GM18873 (cell line): ENCODE measurements at regions not wholly inside any gene's neighbourhood (a gene's known extent, or its start where the extent isn't known, plus 50 kb on each side); places are given as distances from the start of the nearest gene placed in this dataset.
"Not testable (repeated sequence)": the region's sequence is repeated elsewhere in the genome, so short reads cannot be mapped to it uniquely, and the experiment has no call there.

Source experiments
- ATAC-seq: cut with Tn5 transposase; IDR thresholded peaks from one replicate; pipeline ENCODE4 v1.9.1; 2021; ENCODE audit warnings: mild to moderate bottlenecking, moderate library complexity, moderate number of reproducible peaks; ENCODE audit not compliant: unreplicated experiment, low FRiP score

GRCh38 chr5:154565123-154565522 is 87.1 kb upstream of the HAND1 start:
- ATAC-seq, result no peak

GRCh38 chr5:154562244-154562880 is 84.3 kb upstream of the HAND1 start:
- ATAC-seq, result no peak

GRCh38 chr5:154559398-154560276 is 81.6 kb upstream of the HAND1 start:
- ATAC-seq, result no peak

GRCh38 chr5:154557548-154557947 is 79.5 kb upstream of the HAND1 start:
- ATAC-seq, result no peak

GRCh38 chr5:154547551-154547950 is 69.5 kb upstream of the HAND1 start:
- ATAC-seq, result no peak

GRCh38 chr5:154546719-154547118 is 68.7 kb upstream of the HAND1 start:
- ATAC-seq, result no peak

GRCh38 chr5:154544646-154545045 is 66.6 kb upstream of the HAND1 start:
- no peak for ATAC-seq

- ATAC-seq, result no peak
Measured at GRCh38 chr5:154543380-154543779, 65.4 kb upstream of the HAND1 start.

GRCh38 chr5:154542581-154542980 is 64.6 kb upstream of the HAND1 start:
- ATAC-seq, result no peak

- ATAC-seq, result no peak
Measured at GRCh38 chr5:154542000-154542399, 64.0 kb upstream of the HAND1 start.

GRCh38 chr5:154541553-154541952 is 63.5 kb upstream of the HAND1 start:
- no peak for ATAC-seq

- no peak for ATAC-seq
Measured at GRCh38 chr5:154540600-154540999, 62.6 kb upstream of the HAND1 start.

- ATAC-seq, result no peak
Measured at GRCh38 chr5:154538492-154538891, 60.5 kb upstream of the HAND1 start.

- not testable (repeated sequence) for ATAC-seq
Measured at GRCh38 chr5:154536439-154536838, 58.4 kb upstream of the HAND1 start.

- ATAC-seq, result no peak
Measured at GRCh38 chr5:154535535-154535934, 57.5 kb upstream of the HAND1 start.

- no peak for ATAC-seq
Measured at GRCh38 chr5:154534457-154535050, 56.5 kb upstream of the HAND1 start.

- no peak for ATAC-seq
Measured at GRCh38 chr5:154529282-154529681, 51.3 kb upstream of the HAND1 start.

- no peak for ATAC-seq
Measured at GRCh38 chr5:154528005-154528594, 50.1 kb upstream of the HAND1 start.
